ENCODE measurements at regions not wholly inside any gene's neighbourhood (a gene's known extent, or its start where the extent isn't known, plus 50 kb on each side); places are given as distances from the start of the nearest gene placed in this dataset.

- TF ChIP-seq FOS (IDR thresholded peaks at IDR 0.05; ENCODE audit: low read depth, low read length) (no peak), CHD1 (IDR thresholded peaks at IDR 0.05; ENCODE audit: low read depth, low read length) (no peak), CTCF (conservative IDR thresholded peaks at IDR 0.05; ENCODE audit: low read depth, low read length) (no peak), POLR2A (IDR thresholded peaks at IDR 0.05; ENCODE audit: low read depth, low read length) (no peak), RCOR1 (IDR thresholded peaks at IDR 0.05; ENCODE audit: insufficient replicate concordance, low read length) (no peak), MAFK (IDR thresholded peaks at IDR 0.05; ENCODE audit: low read depth, low read length) (no peak), RFX5 (IDR thresholded peaks at IDR 0.05; ENCODE audit: low read depth, low read length) (no peak), RAD21 (IDR thresholded peaks at IDR 0.05; ENCODE audit: low read length) (no peak)
- TF ChIP-seq, protein P1, sequence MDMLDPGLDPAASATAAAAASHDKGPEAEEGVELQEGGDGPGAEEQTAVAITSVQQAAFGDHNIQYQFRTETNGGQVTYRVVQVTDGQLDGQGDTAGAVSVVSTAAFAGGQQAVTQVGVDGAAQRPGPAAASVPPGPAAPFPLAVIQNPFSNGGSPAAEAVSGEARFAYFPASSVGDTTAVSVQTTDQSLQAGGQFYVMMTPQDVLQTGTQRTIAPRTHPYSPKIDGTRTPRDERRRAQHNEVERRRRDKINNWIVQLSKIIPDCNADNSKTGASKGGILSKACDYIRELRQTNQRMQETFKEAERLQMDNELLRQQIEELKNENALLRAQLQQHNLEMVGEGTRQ (IDR thresholded peaks at IDR 0.05; ENCODE audit: low read depth, low read length), result no peak
These were observed 97.1 kb downstream of the TXNL1 start for GRCh38 chr18:56541340-56541739.

All from IMR-90 (cell line).